Pulmonary artery endothelial cell (primary cell): ENCODE measurements at regions not wholly inside any gene's neighbourhood (a gene's known extent, or its start where the extent isn't known, plus 50 kb on each side); places are given as distances from the start of the nearest gene placed in this dataset.

Experiments
- DNase-seq: peaks from one replicate; pipeline ENCODE4 v3.0.0-alpha.2; 2011; ENCODE audit warnings: low read depth, low spot score

GRCh38 chr4:1499465-1499864, 93.2 kb upstream of the NKX1-1 start:
- no peak for DNase-seq

GRCh38 chr4:1497189-1497801, 91.1 kb upstream of the NKX1-1 start:
- no peak for DNase-seq

- no peak for DNase-seq
Observed at GRCh38 chr4:1496116-1496642, 89.9 kb upstream of the NKX1-1 start.

- no peak for DNase-seq
Observed at GRCh38 chr4:1495416-1496115, 89.3 kb upstream of the NKX1-1 start.

- DNase-seq: no peak
Observed at GRCh38 chr4:1494416-1495315, 88.4 kb upstream of the NKX1-1 start.

GRCh38 chr4:1493540-1494287, 87.5 kb upstream of the NKX1-1 start:
- DNase-seq: no peak

- DNase-seq: no peak
Observed at GRCh38 chr4:1492651-1493539, 86.7 kb upstream of the NKX1-1 start.

- no peak for DNase-seq
Observed at GRCh38 chr4:1492142-1492457, 85.9 kb upstream of the NKX1-1 start.

- DNase-seq: no peak
Observed at GRCh38 chr4:1491328-1492141, 85.3 kb upstream of the NKX1-1 start.

GRCh38 chr4:1490654-1491327, 84.5 kb upstream of the NKX1-1 start:
- no peak for DNase-seq

GRCh38 chr4:1490011-1490653, 83.9 kb upstream of the NKX1-1 start:
- DNase-seq: no peak

- no peak for DNase-seq
Observed at GRCh38 chr4:1489639-1489995, 83.4 kb upstream of the NKX1-1 start.

GRCh38 chr4:1488831-1489638, 82.8 kb upstream of the NKX1-1 start:
- DNase-seq: no peak

GRCh38 chr4:1488357-1488756, 82.1 kb upstream of the NKX1-1 start:
- no peak for DNase-seq

GRCh38 chr4:1487761-1488160, 81.5 kb upstream of the NKX1-1 start:
- DNase-seq: no peak

GRCh38 chr4:1487106-1487505, 80.9 kb upstream of the NKX1-1 start:
- DNase-seq: no peak

- no peak for DNase-seq
Observed at GRCh38 chr4:1485280-1485679, 79.0 kb upstream of the NKX1-1 start.

GRCh38 chr4:1480720-1481119, 74.5 kb upstream of the NKX1-1 start:
- no peak for DNase-seq
